ENCODE measurements at regions not wholly inside any gene's neighbourhood (a gene's known extent, or its start where the extent isn't known, plus 50 kb on each side); places are given as distances from the start of the nearest gene placed in this dataset.
"Not testable (repeated sequence)": the region's sequence is repeated elsewhere in the genome, so short reads cannot be mapped to it uniquely, and the experiment has no call there.

GRCh38 chr6:15827496-15828255 lies 164.8 kb upstream of the DTNBP1 start:
- DNase-seq = no peak

DNA sequence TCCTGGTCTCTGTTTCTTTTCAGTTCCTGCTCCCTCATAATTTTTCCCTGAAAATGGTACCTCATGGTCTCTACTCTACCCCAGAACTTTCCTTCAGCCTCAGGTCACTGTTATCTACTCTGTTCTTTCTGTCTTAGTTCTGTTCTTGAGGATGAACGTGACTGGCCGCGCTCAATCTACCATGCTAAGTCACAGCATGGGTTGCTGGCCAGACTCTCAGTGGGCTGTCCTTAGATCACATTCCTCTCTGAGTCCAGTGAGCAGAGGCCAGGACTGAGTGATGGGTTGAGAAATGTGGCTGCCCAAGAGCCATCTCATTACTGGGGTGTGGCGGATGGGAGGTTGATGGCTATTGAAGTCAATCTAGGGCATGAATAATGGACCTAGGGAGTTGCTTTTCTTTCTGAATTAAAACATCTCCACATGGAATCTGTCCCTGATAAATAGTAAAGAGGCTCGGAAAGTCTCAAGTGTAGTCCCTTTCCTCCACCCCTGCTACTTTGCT lies 164.0 kb upstream of the DTNBP1 start:
- DNase-seq = no peak

GRCh38 chr6:15825332-15825930 lies 162.6 kb upstream of the DTNBP1 start:
- DNase-seq = no peak

DNA sequence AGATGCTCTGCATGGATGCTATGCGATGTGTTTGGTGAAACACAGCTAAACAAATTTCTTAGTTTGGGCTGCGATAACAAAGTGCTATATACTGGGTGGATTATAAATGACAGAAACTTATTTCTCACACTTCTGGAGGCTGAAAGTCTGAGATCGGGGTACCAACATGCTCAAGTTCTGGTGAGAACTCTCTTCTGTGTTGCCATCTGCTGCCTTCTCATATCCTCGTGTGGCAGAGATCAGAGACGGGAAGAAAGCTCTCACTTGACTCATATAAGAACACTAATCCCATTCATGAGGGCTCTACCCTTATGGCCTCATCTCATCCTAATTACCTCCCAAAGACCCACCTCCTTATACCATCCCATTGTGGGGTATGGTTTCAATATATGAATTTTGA lies 162.0 kb upstream of the DTNBP1 start:
- no peak for DNase-seq

DNA sequence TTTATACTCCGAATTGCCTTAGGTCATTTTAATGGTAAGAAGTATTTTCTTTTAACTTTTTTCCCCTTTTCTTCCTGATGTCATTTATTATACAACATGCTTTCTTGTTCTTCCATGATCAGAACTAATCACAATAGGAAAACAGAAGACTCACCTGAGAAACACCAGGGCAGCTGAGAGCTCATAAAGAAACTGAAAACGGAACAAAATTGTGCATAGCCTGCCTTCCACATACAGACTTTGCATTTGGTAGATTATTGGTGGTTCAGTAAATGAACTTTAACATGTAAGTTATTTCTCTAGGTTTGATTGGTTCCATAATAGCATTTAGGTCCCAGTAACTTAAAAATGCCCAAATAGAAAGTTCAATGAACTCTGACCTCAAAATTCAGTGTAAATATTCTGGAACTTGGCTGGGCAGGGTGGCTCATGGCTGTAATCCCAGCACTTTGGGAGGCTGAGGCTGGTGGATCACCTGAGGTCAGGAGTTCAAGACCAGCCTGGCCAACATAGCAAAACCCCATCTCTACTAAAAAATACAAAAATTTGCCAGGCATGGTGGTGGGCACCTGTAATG lies 161.1 kb upstream of the DTNBP1 start:
- no peak for DNase-seq

DNA sequence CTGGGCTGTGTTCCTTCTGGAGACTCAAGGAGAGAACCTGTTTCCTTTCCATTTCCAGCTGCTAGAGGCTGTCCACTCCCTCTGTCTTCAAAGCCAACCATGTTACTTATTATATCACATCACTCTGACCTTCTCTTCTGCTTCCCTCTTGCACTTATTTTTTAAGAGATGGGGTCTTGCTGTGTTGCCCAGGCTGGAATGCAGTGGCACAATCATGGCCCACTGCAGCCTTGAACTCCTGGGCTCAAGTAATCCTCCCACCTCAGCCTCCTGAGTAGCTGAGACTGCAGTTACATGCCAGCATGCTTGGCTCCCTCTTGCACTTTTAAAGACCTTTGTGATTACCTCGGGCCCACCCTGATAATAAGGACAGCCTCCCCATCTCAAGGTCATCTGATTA lies 160.0 kb upstream of the DTNBP1 start:
- DNase-seq = no peak

- DNase-seq = no peak
Observed at GRCh38 chr6:15819841-15820240, 157.0 kb upstream of the DTNBP1 start.

DNA sequence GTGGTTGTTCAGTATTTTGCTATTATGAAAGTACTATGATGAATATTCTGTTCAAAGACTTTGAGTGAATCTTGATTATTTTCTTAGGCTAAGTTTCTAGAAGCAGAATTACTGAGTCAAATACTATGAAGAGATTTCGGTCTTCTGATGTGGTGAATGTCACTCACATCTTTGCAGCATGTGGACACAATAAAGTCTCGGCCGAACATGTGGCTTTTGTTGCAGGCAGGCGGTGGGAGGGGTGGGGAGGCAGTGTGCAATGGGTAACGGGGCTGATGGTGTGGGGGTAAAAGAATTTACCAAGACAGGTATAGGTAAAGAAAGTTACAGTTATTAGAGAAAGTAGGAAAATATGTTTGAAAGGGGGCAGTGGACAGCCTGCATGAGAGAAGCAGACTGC lies 156.4 kb upstream of the DTNBP1 start:
- DNase-seq = no peak

- no peak for DNase-seq
Observed at GRCh38 chr6:15818491-15818890, 155.7 kb upstream of the DTNBP1 start.

- no peak for DNase-seq
Observed at GRCh38 chr6:15818044-15818443, 155.2 kb upstream of the DTNBP1 start.

DNA sequence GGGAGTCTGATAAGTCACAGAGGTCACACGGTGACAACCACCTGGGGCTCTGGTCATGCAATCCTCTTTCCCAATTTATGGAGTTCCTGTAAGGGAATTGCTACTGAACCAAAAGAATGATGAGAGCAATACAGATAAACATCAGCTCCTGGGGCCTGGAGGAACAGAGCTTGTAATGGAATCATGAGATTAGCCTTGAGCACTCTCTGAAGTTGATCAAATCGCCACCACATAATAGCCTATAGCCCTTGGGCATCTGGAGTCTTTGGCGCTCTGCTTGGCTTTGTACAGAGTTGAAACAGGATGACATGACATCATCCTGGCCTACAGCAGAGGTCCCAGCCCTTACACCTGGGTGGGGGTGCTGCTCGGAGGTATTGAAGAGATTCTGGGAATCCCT lies 154.3 kb upstream of the DTNBP1 start:
- no peak for DNase-seq

GRCh38 chr6:15816661-15817060 lies 153.8 kb upstream of the DTNBP1 start:
- DNase-seq = no peak

GRCh38 chr6:15813698-15814097 lies 150.9 kb upstream of the DTNBP1 start:
- DNase-seq = not testable (repeated sequence)

- DNase-seq = no peak
Observed at GRCh38 chr6:15811107-15811506, 148.3 kb upstream of the DTNBP1 start.

GRCh38 chr6:15810618-15811017 lies 147.8 kb upstream of the DTNBP1 start:
- DNase-seq = no peak

DNA sequence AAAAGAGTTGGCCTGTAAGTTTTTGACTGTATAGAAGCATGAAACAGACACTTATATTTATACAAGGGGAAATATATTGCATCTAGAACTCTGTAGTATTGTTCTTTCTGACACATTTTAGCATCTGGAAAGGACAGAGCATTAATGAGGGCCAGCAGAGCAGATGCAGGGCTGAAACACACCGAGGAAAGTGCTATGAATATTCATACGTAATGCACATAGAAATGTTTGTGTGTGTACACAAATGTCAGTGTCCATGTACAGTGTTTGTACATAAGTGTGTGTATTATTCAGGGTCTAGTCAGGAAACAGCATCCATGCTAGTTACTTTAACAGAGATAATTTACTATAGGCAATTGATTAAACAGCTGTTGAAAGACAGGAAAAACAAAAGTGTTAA lies 146.5 kb upstream of the DTNBP1 start:
- no peak for DNase-seq

DNA sequence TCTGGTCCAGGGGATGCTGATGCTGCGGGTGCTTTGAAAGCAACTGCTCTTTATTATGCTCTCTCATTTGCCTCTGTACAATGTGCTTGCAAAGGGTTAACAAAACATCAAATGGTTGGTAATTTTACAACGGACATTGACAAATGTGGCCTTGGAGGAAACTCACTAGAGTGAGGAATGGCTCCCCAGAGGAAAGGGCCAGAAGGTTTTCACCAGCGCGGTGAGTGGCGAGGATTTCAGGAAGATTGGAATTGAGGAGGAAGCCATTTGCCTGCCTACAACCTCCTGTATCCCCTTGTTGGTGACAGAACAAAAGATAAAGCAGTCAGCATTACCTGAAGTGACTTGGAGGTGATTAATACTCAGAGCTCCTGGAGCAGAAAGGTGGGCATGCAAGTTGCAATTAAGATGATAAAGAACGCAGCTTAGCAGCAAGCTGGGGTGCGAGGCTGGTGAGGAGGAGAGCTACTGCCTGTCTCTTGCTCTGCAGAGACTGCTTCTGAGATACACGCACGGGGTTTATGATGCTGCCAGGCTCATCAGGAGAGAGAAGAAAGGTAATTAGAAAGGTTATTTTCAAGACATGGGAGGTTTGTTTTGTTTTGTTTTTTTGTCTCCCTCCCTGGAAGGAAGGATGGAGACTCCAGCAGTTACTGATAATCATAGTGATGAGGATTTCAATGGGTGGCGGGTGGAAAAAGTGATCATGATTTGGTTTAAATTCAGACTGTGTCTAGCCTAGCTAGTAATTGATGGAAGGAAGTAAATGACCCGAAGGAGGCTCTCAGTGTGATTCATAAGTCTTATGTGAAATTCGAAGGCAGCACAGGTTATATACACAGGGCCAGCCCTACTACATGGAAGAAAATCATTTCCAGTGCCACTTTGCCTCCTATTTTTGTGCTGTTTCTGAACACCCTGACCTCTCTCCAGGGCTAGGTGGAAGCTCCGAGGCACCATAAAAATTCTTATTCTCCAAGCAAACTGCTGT lies 141.6 kb upstream of the DTNBP1 start:
- DNase-seq = no peak

GRCh38 chr6:15802466-15802865 lies 139.6 kb upstream of the DTNBP1 start:
- DNase-seq = no peak

- DNase-seq = no peak
Observed at GRCh38 chr6:15801912-15802311, 139.1 kb upstream of the DTNBP1 start.

- DNase-seq = no peak
Observed at GRCh38 chr6:15800841-15801617, 138.2 kb upstream of the DTNBP1 start.

GRCh38 chr6:15798533-15799255 lies 135.9 kb upstream of the DTNBP1 start:
- DNase-seq = no peak

DNA sequence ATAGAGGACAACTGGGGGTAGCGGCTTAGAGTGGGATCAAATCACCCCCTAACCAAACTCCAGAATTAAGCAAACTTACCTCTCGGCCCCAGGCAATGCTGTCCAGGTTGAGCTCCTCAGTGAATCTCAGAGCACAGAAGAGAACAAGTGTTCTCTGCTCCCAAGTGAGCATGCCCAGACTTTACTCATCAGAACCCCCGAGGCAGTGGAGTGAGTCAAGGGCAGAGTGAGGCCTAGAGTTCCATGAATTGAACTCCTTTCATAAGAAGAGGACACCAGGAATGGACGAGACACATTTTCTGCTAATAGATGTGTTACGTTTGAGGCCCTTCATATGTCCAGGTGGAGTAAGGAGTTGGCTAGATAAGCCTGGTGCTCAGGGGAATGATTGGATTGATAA lies 134.0 kb upstream of the DTNBP1 start:
- no peak for DNase-seq
